Activated CD8-positive, alpha-beta memory T cell treated with anti-CD3 and anti-CD28 coated beads for 48 hours (primary cell): ENCODE measurements at regions not wholly inside any gene's neighbourhood (a gene's known extent, or its start where the extent isn't known, plus 50 kb on each side); places are given as distances from the start of the nearest gene placed in this dataset.

Source experiments
- DNase-seq, 3 experiments: peaks; one replicate each; pipeline ENCODE4 v3.0.0-alpha.2; 2020; ENCODE audit warnings: low read depth in 2 of 3, low spot score in 2 of 3

DNA sequence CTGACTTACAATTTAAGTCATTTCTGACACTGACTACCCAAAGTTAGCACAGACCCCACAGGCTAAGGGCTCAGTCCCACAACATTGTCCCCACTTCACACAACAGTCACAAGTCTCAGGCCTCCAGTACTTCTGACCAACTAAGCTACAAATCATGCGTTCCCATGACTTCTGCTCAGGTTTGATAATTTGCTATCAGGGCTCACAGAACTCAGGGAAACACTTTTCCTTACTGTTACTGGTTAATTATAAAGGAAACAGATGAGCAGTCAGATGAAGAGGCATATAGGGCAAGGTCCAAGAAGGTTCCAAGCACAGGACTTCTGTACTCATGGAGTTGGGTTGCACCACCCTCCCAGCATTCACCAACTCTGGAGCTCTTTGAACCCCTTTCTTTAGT is 151.2 kb upstream of the TNR start:
- no peak for DNase-seq

DNA sequence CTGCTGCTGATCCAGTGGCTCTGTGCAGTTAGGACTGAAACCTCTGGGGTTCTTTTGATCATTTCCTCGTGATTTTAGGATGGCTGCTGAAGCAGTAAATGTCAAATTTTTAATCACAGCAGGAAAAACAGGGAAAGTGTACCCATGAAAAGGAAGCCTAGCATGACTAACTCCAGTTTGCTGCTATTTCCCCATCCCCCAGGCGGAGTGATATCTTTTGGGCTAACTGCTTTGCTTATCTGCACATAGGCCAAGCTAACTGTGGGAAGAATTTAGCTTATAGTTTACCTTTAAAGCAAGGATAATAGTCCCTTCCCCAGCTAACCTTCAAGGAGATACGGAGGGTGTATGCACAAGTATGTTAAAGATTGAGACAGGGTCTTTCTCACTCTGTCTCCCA is 149.8 kb upstream of the TNR start:
- DNase-seq: no peak

DNA sequence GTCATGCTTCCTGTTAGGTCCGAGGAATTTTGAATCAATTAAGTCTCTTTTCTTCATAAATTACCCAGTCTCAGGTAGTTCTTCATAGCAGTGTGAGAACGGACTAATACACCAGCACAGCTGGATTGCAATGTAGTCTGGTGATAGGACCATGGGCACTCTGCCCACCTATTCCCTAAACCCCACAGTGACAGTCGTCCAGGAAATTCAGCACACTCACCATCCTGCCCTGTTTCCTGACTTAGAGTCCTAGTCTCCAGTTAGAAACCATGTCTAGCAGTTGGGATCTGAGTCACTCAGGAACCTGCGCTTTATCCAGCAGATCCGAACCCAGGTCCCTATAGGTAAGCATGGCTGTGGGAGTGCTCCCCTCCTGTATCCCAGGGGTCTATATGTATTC is 149.3 kb upstream of the TNR start:
- DNase-seq: no peak

DNA sequence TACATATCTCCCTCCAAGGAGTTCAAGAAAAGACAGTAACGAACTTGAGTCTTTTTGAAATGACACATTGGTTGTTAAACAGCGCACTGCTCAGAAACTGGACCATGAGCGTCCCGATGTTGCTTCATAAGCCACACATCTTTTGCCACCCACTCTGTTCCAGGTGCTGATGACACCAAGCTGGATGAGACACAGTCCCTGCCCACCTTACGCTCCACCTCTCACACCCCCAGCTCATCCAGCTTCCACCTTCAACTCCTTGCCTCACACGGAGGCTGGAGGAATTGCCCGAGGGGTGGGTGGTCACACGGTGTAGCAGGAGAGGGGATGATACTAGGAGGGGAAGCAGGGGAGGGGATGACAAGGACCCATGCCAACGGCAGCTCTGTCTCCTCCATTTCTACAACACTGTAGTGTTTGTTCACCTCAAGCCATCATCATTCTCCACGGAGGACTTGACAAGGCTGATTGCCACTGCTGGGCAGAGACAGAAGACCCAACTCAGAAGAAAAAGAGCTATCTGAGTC is 148.5 kb upstream of the TNR start:
- no peak for DNase-seq

DNA sequence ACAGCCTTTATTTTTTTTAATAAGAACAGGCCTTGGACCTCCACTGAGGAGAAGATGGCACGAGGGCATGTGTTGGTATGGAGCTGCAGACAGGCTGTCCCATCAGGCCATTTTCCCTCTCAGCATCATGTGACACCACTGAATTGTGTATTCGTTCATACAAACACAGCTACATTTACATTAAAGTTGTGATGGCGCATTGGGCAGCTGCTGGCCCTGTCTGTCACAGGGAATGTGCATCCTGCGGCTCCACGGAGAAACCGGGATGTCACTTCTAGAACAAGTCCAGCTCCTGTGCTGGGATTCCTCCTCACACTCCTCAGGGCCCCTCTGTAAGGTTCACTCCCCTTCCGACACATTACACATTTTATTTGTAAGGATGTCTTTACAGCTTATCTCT is 147.6 kb upstream of the TNR start:
- no peak for DNase-seq

DNA sequence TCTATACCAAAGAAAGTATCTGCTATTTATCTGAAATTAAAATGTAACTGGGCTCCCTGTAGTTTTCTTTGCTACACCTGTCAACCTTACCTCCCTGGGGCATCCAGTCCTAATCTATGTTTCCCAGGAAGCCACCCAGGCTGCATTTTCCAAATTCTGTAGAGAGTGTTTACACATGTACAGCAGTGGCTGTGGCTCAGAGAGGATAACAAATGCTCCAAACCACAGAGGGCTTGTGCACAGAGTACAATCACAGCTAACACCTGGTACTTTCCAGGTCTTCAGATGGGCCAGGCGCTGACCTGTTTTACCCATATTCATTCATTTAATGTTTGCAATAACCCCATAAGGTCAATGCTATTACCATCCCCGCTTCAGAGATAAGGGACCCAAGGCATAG is 146.5 kb upstream of the TNR start:
- no peak for DNase-seq

DNA sequence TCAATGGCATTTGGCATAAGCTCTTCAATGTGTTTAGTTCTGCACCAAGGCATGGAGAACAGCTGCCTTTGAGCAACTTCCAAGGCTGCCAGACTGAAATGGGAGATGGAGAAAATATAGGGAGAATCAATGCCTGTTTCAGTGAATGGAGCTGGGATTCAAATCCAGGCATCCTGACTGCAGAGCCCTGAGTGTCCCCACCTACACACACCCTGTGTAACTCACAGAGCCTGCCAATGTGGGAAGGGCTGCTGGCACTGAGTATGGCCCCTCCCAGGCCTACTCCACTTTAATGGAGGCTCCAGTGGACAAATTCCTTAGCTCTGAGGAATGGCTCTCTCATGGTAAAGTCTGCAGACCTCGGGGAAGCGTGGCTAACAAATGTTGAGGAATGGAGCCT is 145.6 kb upstream of the TNR start:
- no peak for DNase-seq

DNA sequence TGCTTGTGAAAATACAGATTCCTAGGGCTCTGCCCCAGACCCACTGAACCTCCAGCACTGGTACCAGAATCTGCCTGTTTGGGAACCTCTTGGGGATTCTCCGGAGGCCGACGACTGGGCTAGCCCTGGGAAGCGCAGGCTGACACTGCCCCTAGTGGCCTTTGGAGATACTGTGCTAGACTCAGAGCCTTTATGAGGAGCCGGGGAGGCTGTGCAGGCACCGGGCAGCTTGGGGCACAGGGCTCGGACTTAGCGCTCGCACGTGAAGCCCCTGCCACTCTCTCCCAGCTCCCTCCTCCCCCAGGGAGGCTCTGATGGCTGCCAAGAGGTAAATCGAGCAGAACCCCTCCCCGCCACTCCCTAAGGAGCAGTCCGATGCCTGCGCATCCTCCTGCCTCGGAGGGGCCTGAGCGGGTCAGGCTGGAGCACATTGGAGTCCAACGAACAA is 144.6 kb upstream of the TNR start:
- peak in 2 of 3 experiments; percentile 3 to 9 for DNase-seq

DNA sequence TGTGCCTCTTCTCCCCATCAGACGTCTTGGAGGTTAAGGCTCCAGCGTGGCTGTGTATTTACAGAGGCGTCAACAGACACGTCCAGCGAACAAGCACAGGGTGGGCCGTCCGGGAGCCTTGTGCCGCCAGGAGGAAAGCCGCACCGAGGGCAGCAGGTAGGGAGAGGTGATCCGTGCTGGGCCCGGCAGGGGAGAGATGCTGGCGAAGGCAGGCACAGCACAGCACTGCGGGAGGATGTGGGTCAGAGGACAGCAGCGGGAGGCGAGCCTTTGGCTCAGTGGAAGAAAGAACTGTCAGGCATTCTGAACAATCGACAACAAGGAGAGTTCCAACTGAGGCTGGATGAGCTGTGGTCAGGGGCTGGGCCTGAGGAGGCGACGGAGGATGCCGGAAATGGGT is 144.1 kb upstream of the TNR start:
- no peak for DNase-seq

DNA sequence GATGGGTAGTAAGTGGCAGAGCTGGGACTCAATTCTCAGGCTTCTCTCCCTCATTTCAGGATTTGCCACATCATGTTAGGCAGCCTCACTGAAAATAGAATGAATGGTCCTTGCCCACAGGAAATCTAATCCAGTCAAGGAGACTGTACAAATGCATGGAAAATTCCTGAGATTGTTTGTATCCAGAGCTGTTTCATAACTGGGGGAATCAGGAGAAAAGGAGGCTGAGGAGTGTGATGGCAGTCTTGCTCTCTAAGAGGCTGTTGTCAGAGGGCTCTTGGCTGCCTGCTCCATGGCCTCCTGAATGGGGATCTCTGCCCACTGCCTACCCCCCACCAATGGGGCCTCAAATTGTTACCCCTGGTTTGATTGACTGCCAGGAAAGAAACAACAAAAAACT is 141.9 kb upstream of the TNR start:
- no peak for DNase-seq

DNA sequence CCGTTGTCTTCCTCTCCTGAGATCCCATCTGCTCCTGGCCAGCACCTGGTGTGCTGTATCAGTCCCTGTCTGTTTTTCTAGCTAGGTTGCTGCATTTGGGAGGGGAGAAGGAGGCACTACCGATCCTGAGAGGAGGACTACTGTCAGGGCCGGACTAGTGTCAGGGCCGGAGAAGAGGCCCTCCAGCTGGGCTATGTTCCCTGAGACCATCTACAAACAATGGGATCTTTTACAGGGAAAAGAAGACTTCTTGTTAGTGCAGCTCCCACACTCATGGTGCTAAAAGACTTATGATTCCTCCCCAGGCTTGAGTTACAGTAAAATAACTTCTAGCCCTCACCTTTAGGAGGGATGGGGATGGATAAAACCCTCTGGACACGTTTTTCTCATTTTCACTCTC is 141.0 kb upstream of the TNR start:
- no peak for DNase-seq

DNA sequence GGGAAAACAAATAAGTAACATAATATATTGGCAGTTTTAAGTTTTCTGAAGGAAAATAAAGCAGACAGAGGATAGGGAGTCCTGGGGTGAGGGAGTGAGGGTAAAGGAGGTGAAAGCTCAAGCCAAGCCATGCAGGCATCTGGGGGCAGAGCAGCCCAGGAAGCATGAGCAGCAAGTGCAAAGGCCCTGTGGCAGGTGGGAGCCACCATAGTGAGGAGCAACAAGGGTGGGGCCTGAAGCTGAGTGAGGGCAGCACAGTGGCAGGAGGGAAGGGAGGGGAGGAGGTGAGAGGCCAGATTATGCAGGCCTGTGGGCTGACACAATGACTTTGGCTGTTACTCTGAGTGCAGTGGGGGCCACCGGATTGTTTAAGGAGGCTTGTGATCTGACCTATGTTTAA is 138.8 kb upstream of the TNR start:
- no peak for DNase-seq

DNA sequence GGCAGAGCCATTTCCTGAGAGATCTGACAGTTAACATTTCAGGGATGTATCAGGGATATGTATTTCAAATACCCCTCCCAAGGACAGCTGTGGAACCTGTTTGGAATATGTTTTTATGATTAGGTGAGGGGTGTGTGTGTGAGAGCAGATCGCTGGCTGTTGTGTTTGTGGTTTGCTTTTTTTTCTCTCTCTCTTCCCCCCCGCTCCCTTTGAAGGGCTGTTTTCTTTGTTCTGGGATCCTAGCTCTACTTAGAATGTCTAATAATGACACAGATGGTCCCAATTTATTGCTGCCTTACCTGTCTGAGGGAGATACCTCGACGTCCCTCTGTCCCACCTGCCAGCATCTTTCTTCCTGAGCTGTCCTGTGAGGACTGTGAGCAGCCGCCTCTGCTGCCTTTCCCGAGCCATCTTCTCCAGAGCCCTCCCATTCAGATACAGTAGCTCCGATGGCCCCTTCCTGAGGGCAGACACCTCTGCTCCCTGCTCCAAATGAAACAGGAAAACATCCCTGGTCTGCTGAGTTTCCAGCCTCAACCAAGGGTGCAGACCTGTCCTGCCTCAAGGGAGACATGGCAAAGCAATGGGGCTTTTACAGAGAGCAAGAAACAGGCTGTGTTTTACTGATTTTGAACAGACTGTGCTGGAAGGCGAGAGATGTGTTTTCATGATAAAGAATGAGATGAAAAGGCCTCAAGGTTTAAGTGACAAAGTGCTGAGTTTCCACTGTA is 138.0 kb upstream of the TNR start:
- DNase-seq: no peak

DNA sequence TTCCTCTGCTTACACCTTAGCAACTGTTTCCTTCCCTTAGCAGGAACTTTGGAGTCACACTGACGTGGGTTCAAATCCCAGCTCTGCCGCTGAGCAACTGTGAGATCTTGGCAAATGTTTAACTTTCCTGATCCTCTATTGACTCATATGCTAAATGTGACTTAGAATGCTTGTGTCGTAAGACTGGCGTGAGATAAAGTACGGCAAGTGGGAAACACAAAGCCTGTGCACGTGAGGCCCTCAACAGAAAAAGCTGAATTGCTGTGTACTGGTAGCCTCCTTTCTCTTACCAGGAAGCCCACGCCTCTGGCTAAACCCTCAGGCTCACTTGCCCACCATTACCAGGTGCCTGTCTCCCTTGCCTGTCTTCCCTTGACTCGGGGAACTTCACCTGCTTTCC is 135.4 kb upstream of the TNR start:
- no peak for DNase-seq

DNA sequence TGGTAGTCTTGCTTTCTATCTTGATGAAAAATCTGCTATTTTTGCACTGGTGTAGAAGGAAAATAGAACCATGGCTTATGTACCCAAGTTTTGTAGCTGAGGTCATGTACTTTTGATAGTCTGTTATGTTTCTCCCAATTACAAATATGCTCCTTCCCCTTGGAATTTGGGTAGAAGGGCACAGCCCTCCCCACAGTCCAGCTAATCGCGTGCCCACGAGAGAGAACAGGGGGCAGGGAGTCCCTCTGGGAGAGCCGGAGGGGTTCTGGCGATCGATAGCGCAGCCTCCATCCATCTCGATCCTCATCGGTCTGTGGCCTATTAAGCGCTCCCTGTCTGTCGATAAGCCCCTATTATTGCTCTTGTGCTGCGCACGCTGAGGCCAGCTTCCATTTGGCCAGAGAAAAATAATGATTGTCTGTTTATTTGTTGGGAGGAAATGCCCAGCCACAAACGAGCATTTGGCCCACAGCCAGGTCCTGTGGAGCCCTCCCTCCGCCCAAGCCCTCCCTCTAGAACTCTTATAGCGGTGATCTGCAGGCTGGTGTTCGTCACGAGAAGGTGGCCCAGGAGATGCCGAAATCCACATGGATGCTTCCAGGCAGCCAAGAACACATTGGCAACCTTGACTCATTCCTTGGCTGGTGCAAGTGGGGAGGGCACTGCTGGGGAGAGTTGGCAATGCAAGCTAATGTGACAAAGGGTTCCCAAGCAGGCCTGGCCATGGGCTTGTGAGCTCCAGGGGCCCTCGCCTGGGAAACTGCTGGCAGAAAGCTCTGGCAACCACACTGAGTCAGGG is 134.7 kb upstream of the TNR start:
- DNase-seq: no peak

DNA sequence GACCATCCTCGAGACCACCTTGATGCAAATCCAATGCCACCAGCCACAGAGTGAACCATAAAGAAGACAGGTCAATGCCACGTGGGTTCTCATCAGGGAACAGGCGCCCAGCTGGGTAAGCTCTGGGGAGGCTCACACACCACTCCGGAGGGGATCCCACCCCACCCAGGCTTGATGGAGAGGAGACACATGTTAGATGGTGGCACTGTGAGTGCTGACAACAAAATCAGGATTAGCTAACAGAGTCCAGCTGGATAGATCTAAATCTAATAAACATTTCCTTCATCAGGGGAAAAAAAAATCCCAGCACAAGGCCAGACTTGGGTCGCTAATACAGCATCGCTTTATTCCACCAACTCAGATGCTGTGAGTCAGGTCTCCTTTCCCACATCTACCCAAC is 132.2 kb upstream of the TNR start:
- DNase-seq: no peak

DNA sequence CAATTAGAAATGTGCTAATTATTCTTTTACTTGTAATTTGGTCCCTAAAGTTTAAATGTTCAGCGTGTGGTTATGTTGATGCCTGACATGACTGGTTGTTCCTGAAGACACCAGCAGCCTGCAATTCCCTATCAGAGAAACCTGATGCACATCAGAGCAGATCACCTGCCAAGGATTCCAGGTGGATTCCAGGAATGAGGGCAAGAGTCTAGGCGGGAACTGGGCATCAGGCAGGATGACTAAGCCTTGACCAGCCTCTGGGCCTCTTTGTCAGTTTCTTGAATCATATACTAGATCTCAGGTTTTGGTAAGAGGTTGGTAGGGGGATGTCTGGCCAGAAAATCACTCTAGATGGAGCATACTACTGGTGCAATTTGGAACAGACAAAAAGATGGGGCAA is 130.7 kb upstream of the TNR start:
- no peak for DNase-seq

DNA sequence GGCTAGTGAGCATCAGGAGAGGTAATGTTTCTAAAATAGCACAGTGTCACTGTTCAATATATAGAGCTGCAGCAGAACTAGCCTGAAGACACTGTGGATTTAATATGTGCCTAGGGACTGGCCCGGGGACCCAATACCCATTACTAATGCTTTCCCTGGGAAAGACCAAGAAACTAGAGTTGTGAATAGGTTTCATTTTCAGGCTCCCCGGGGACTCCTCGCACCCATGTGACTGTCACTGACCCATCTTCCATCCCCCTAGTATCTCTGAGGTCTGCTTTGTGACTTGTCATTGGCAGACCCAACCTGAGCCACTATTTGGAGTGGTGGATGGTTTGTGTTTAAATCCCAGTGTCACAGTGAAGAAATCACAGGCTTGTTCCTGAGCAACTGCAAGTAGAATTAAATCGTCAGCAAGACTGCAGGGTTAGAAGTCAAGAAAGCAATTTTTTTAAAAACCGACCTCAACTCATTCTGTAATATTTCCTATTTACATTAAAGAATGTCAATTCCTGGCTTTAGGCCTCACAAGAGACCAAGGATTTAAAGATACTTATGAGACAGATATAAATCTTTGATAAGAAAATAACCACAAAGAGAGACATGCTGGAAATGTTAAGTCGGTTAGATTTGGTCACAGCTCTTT is 130.0 kb upstream of the TNR start:
- DNase-seq: no peak

DNA sequence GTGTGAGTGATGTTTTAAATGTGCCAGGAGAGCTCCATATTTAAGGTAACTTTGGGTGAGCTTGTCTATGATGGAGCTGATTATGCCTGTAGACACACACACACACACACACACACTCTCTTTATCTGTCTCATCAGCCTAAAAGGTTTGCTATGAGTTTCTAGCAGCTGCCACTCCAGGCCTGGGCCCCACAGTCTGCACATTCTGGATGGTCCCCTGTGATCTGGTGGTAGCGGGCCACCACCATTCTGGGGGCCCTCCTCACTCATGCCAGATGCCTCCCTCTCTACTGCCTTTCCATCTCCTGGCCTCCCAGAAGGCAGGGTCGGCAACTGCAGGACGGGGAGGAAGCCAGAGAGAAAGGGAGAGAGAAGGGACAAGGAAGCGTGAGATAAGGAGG is 129.2 kb upstream of the TNR start:
- DNase-seq: no peak

DNA sequence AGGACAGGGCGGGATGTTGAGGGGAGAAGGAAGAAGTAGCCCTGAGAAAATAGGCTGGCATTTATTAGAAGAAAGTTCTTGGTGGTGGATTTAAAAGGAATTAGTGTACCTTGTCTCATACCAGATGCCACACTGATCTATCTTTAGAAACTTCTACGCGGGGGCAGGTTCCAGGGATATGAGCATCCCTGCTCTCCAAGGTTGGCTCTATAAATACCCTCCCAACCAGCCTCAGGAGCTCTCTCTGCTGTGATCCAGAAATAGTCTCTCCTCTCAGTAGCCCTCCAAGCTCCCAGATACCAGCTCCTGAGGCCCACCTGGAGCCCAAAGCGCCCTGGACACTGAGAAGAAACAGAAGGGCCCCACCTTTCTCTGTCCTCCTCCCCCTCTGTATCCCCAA is 128.3 kb upstream of the TNR start:
- no peak for DNase-seq

DNA sequence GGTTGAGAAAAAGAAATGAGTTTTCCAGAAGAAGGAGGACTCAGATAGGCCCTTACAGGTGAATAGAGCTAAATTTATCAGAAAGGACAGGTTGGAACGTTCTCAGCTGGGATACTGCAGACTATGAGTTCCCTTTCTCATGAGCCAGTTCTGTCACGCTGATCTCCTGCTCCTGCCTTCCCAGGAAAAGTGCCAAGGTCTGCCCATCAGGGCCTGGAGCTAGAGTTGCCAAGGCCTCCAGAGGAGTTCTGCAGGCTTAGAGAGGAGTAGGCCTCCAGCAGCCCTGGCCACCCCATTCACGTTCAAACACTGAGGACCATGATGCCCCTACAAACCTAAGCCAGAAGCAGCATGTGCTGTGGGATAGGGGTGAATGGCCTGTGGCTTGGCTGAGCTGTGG is 126.8 kb upstream of the TNR start:
- DNase-seq: no peak

DNA sequence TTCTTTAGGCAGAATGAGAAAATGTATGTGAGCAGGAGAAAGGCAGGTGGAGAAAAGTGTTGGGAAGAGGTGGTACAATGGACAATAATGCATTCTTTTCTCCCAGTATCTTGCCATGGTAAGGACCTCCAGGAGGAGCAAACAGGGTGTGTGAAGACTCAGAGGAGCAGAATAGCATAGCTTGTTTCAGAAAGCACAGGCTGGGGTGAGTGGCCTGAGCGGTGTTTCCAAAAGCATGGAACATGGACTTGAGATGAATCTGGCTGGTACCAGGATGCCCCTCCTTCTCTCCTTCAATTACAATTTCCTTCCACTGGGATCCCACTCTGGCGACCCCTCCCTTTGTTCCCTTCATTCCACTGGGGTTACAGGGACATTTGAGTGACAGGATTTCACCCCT is 123.4 kb upstream of the TNR start:
- DNase-seq: no peak
